ENCODE measurements at regions not wholly inside any gene's neighbourhood (a gene's known extent, or its start where the extent isn't known, plus 50 kb on each side); places are given as distances from the start of the nearest gene placed in this dataset.

DNA sequence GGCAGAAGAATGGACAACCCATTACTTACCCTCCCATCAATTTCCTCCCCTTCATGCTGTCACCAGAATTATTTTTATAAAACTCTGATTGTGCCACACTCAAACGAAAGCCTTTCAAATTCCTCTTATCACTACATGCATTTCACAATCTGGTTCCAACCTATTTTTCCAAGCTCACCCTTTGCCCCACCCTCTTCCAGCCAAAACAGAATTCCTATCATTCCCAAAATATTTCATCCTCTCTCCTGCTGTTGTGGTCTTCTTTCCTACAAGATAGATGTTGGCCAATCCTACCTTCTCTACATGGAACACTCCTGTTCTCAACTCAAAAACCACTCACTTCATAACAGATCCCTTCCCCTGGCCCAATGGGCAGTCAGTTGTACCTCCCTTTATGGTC is 111.5 kb downstream of the ELAPOR2 start:
- DNase-seq (ENCODE audit: low spot score in 2 of 2, unreplicated experiment in 2 of 2) = no peak
- no peak overlapping the region for H3K4me3 Mint-ChIP-seq
- TF ChIP-seq, protein P1, sequence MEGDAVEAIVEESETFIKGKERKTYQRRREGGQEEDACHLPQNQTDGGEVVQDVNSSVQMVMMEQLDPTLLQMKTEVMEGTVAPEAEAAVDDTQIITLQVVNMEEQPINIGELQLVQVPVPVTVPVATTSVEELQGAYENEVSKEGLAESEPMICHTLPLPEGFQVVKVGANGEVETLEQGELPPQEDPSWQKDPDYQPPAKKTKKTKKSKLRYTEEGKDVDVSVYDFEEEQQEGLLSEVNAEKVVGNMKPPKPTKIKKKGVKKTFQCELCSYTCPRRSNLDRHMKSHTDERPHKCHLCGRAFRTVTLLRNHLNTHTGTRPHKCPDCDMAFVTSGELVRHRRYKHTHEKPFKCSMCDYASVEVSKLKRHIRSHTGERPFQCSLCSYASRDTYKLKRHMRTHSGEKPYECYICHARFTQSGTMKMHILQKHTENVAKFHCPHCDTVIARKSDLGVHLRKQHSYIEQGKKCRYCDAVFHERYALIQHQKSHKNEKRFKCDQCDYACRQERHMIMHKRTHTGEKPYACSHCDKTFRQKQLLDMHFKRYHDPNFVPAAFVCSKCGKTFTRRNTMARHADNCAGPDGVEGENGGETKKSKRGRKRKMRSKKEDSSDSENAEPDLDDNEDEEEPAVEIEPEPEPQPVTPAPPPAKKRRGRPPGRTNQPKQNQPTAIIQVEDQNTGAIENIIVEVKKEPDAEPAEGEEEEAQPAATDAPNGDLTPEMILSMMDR (IDR thresholded peaks at IDR 0.05; ENCODE audit: unreplicated experiment) = no peak
- no peaks in the 10 kb centered on the region for H3K27me3 Mint-ChIP-seq (ENCODE audit: low read depth)
- H3K9me3 Mint-ChIP-seq = no peaks in the 10 kb centered on the region
- peaks cover 12% of the 10 kb centered on the region for H3K4me1 Mint-ChIP-seq
- H3K27ac Mint-ChIP-seq = no peak overlapping the region
- no peaks in the 10 kb centered on the region for H3K36me3 Mint-ChIP-seq

DNA sequence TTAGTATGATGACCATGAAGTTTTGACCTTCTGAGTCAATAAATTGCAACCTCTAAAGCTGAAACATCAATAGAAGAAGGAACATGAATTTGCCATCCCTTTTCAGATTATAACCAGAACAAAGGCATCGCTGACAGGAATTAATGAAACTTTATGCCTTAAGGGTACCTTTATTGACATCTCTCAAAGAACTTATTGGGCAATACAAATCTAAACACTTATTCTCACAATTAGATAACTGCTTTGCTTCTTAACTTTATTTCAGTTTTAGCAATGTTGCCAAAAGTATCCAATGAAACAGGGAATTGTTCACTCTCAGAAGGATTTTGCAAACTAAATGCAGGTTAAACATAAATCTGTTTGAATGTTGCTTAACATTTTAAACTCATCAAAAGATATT is 116.0 kb downstream of the ELAPOR2 start:
- Mint-ChIP-seq H3K27ac (no peak overlapping the region), H3K36me3 (peaks cover 4% of the 10 kb centered on the region), H3K4me3 (no peak overlapping the region), H3K4me1 (peaks cover 12% of the 10 kb centered on the region), H3K27me3 (ENCODE audit: low read depth) (no peaks in the 10 kb centered on the region), H3K9me3 (no peaks in the 10 kb centered on the region)
- DNase-seq (ENCODE audit: low spot score in 2 of 2, unreplicated experiment in 2 of 2) = no peak
- TF ChIP-seq, protein P1 (IDR thresholded peaks at IDR 0.05; ENCODE audit: unreplicated experiment) = no peak

DNA sequence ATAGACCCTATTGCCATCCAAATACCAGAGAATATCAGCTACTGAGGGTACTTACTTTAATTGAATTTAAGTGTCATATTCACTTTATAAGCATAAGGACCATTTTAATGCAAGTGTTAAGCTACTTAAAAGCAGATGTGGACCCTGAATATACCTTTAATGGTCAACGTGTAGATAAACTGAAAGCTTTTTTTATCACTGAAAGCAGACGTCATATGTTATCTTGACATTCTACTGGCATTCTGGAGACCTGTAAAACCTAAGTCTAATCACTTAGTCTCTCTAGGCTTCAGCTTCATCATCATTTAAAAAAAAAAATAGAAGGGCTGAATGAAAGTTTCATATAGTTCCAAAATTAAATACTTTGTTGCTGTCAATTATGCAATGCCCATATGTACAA is 116.5 kb downstream of the ELAPOR2 start:
- TF ChIP-seq, protein P1 (IDR thresholded peaks at IDR 0.05; ENCODE audit: unreplicated experiment) = no peak
- H3K27ac Mint-ChIP-seq = no peak overlapping the region
- H3K27me3 Mint-ChIP-seq (ENCODE audit: low read depth) = no peaks in the 10 kb centered on the region
- peaks cover 6% of the 10 kb centered on the region for H3K36me3 Mint-ChIP-seq
- H3K4me1 Mint-ChIP-seq = peaks cover 9% of the 10 kb centered on the region
- no peaks in the 10 kb centered on the region for H3K9me3 Mint-ChIP-seq
- no peak for DNase-seq (ENCODE audit: low spot score in 2 of 2, unreplicated experiment in 2 of 2)
- H3K4me3 Mint-ChIP-seq = no peak overlapping the region

DNA sequence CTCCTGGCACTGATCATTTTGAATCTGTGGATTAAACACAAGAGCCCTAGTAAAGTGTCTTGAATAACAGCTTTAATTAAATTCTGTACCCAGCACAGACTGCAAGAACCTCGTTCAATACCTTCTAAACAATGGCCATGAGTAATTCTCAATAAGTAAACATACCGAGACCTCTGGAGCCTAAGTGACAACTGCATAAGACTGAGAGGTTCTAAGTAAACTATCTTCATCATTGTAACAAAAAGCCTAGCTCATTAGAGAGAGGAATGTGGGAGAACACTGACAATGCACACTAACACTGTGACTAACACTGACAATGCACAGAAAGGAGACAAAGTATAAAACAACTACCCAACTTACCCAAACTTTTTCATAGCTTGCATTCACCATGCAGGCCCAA is 117.4 kb downstream of the ELAPOR2 start:
- peaks cover 2% of the 10 kb centered on the region for H3K4me1 Mint-ChIP-seq
- H3K36me3 Mint-ChIP-seq = peaks cover 8% of the 10 kb centered on the region
- DNase-seq (ENCODE audit: low spot score in 2 of 2, unreplicated experiment in 2 of 2) = no peak
- no peak overlapping the region for H3K4me3 Mint-ChIP-seq
- no peaks in the 10 kb centered on the region for H3K27me3 Mint-ChIP-seq (ENCODE audit: low read depth)
- H3K9me3 Mint-ChIP-seq = no peaks in the 10 kb centered on the region
- TF ChIP-seq, protein P1 (IDR thresholded peaks at IDR 0.05; ENCODE audit: unreplicated experiment) = no peak
- no peak overlapping the region for H3K27ac Mint-ChIP-seq

DNA sequence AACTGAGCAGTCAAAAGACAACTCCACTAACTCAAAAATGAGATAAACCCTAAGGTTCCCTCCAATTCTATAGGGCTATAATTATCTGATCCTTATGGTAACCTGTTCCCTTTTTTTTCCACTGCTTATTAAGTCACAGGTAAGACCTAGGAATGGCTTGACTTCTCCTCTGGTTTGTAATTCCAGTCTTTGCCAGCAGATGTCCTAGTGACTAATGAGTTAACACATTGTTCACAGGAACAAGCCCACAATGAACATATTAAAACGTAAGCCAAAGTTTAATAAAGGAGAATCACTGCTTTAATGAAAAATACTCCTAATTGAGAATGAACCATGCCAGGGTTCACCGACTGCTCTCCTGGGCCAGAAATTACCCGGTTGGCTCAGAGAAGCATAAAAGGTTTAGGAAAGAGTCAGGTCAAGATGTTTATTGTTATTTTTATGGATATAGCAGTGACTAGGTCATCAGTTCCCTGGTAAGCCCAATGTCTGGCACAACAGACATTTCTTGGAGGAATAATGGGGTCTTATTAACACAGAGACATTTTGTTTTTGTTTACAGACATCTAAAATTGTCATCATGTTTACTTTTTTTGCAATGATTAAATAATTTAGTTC is 120.1 kb downstream of the ELAPOR2 start:
- no peaks in the 10 kb centered on the region for H3K27me3 Mint-ChIP-seq (ENCODE audit: low read depth)
- no peak overlapping the region for H3K4me3 Mint-ChIP-seq
- H3K4me1 Mint-ChIP-seq = peaks cover 2% of the 10 kb centered on the region
- DNase-seq (ENCODE audit: low spot score in 2 of 2, unreplicated experiment in 2 of 2) = no peak
- TF ChIP-seq, protein P1 (IDR thresholded peaks at IDR 0.05; ENCODE audit: unreplicated experiment) = peak; percentile 76
- H3K36me3 Mint-ChIP-seq = peaks cover 12% of the 10 kb centered on the region
- H3K9me3 Mint-ChIP-seq = no peaks in the 10 kb centered on the region
- H3K27ac Mint-ChIP-seq = no peak overlapping the region

Measured in mesothelial cell of epicardium (in vitro differentiated cells).